Right cardiac atrium (tissue), 5 donors: ENCODE measurements at regions not wholly inside any gene's neighbourhood (a gene's known extent, or its start where the extent isn't known, plus 50 kb on each side); places are given as distances from the start of the nearest gene placed in this dataset.
A peak's percentile ranks its signal among the peaks of the same experiment; 100 is the strongest.

Source experiments
- ATAC-seq, 2 donors: fragments of 200-7000 bp; cut with Tn5 transposase; one replicate each; pipeline versions ENCODE4 v1.8.0 to v1.9.1; 2020; ENCODE audit warnings: moderate library complexity in 2 of 2, mild to moderate bottlenecking in 1 of 2
- DNase-seq, 3 donors: peaks; one replicate each; pipeline ENCODE4 v3.0.0-alpha.2; 2020
- H3K27ac ChIP-seq: one replicate; pipeline ENCODE4 v1.5.1; 2013; ENCODE audit warnings: mild to moderate bottlenecking, low read length, control low read depth, moderate library complexity
- H3K27me3 ChIP-seq: one replicate; pipeline ENCODE4 v1.6.1; 2013; ENCODE audit not compliant: control insufficient read depth, insufficient read depth
- H3K4me1 ChIP-seq: one replicate; pipeline ENCODE4 v1.6.1; 2013; ENCODE audit warnings: low read length; ENCODE audit not compliant: control insufficient read depth, insufficient read depth
- H3K4me3 ChIP-seq: one replicate; pipeline ENCODE4 v1.5.1; 2013; ENCODE audit warnings: low read length, control low read depth
- H3K9me3 ChIP-seq: one replicate; pipeline ENCODE4 v1.6.1; 2013; ENCODE audit warnings: low read length; ENCODE audit not compliant: control insufficient read depth
- WGBS: extraction: QIAGEN DNeasy Blood & Tissue Kit; methylation state at CpG from one replicate; pipeline ENCODE4 v1.1.7; 2013; 5-methylcytosine and 5-hydroxymethylcytosine counted together
- intact Hi-C, 4 donors: fragments of 100-400 bp; cut with DNase I; formaldehyde crosslinking; loops; one replicate each; pipeline versions ENCODE4 v1.11.0 to v1.14.0; 2022 to 2023
- donor health status: healthy with polysubstance abuse.
- donor health status: DM: no; HTN: yes; CAD: no.
- donor health status: DM: no; HTN: no; CAD: no.
- donor health status: DM: no; HTN: yes; CAD: no; lungs with severe emphysema.
- donor health status: DM: yes; HTN: yes; CAD: no.

DNA sequence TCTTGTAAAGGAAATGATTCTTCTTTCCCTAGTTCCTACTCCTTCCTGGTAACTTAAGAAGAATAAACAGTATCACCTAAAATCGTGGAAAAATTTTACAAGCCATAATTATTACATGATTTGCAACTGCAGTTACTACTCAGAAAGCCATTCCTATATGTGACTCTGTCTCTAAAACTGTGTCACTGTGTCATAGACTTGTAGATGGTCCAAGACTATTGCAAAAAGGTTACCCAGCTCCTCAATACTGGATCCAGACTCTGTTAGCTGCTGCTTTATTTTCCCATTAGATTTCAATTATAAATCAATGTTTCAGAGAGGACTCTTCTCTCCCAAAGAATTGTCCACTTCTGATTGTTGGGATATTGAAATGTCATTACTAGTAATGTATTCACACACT is 142.1 kb upstream of the STMND1 start:
- WGBS = 64% methylated on average over 1 of the region's 1 CpG
- Histone ChIP-seq H3K9me3 (no peaks in the 10 kb centered on the region), H3K4me3 (no peak overlapping the region), H3K27me3 (no peaks in the 10 kb centered on the region), H3K4me1 (no peaks in the 10 kb centered on the region), H3K27ac (no peak overlapping the region)
- ATAC-seq = no peak
- intact Hi-C loops = loop anchor here in 3 of 4 donors (5.0 to 10.0 kb wide), 4 partner anchors 185 to 445 kb away; no protein-coding TSS in a partner anchor
- DNase-seq = no peak

DNA sequence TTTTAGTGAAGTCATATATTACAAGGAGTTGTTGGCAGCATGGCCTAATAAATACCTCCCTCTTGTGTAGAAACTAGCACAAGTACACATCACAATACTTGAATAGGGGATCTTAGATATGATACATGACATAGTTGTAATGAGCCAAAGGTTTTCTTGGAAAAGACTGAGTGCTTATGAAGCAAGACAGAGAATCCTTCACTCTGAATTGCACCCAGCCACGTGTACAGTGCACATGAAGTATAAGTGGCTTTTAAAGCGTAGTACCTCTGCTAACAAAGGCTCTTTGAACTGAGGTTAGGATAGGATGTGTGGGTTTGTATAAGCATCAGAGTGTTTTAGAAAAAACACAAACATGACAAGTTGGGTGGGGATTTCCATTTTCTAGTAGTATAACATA is 145.5 kb upstream of the STMND1 start:
- H3K27me3 ChIP-seq = no peaks in the 10 kb centered on the region
- intact Hi-C loops = no loop called here
- H3K4me1 ChIP-seq = no peaks in the 10 kb centered on the region
- WGBS = 66% methylated on average over 2 of the region's 2 CpGs
- no peak overlapping the region for H3K4me3 ChIP-seq
- DNase-seq = no peak
- no peak for ATAC-seq
- no peak overlapping the region for H3K27ac ChIP-seq
- no peaks in the 10 kb centered on the region for H3K9me3 ChIP-seq

DNA sequence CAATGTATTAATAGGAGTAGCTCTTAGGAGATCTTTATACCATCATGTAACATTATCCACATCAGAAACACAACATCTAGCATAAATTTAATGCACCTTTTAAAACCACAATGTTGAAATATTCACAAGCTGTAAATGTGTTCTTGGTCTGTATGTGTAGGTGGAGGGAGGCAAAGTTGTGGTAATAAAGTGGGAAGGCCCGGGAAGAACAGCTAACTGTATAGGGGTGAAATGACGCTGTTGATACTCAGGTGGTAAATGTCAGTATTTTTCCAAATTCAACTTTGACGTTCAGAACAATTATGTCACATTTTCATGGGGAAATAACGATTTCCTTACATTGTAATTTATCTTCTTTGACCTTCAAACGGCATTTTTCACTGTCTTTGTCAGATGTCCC is 146.0 kb upstream of the STMND1 start:
- 58% methylated on average over 5 of the region's 5 CpGs for WGBS
- no peaks in the 10 kb centered on the region for H3K4me1 ChIP-seq
- no peak for DNase-seq
- H3K27me3 ChIP-seq = no peaks in the 10 kb centered on the region
- no peak overlapping the region for H3K4me3 ChIP-seq
- intact Hi-C loops = no loop called here
- ATAC-seq = no peak
- no peaks in the 10 kb centered on the region for H3K9me3 ChIP-seq
- H3K27ac ChIP-seq = no peak overlapping the region

DNA sequence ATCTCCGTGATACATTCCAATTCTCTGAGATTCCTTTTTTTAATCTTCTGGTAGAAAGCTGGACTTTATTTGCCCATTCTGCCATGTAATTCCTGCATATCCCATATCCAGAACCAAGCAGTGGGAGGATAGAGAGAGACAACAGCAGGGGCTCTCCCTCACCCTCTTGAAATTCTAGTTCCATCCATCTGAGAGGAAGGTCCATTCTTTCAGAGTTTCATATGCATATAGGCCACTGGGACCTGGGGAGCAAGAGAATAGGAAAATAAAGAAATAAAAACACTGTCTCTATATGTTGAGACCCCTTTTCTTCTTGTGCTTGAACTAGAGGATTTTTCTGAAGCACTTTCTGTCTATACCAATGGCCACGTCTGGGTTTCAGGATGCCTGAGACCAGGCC is 147.9 kb upstream of the STMND1 start:
- DNase-seq (no peak), ATAC-seq (no peak)
- H3K27ac ChIP-seq = no peak overlapping the region
- 91% methylated on average over 2 of the region's 2 CpGs for WGBS
- no peaks in the 10 kb centered on the region for H3K9me3 ChIP-seq
- no peaks in the 10 kb centered on the region for H3K4me1 ChIP-seq
- no peaks in the 10 kb centered on the region for H3K27me3 ChIP-seq
- H3K4me3 ChIP-seq = no peak overlapping the region
- intact Hi-C loops = no loop called here

DNA sequence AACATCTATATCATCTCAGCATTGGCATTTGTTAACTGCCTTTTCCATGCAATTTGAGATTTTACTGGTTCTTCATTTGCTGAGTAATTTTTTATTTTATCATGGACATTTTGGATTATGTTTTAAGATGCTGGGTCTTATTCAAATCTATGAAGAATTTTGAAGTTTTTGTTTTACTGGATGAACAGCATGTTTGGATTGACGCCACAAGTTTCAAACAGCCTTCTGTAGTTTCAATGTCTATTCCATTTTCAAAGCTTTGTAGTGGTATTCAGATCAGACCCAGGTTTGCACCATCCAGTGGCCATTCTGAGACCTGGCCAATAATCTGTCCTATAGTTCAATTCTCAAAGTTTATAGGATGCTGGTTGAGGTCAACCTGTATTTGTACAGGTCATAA is 148.4 kb upstream of the STMND1 start:
- ATAC-seq (no peak), DNase-seq (no peak)
- Histone ChIP-seq H3K27me3 (no peaks in the 10 kb centered on the region), H3K4me3 (no peak overlapping the region), H3K4me1 (no peaks in the 10 kb centered on the region), H3K9me3 (no peaks in the 10 kb centered on the region), H3K27ac (no peak overlapping the region)
- intact Hi-C loops = no loop called here
- 95% methylated on average over 1 of the region's 1 CpG for WGBS

DNA sequence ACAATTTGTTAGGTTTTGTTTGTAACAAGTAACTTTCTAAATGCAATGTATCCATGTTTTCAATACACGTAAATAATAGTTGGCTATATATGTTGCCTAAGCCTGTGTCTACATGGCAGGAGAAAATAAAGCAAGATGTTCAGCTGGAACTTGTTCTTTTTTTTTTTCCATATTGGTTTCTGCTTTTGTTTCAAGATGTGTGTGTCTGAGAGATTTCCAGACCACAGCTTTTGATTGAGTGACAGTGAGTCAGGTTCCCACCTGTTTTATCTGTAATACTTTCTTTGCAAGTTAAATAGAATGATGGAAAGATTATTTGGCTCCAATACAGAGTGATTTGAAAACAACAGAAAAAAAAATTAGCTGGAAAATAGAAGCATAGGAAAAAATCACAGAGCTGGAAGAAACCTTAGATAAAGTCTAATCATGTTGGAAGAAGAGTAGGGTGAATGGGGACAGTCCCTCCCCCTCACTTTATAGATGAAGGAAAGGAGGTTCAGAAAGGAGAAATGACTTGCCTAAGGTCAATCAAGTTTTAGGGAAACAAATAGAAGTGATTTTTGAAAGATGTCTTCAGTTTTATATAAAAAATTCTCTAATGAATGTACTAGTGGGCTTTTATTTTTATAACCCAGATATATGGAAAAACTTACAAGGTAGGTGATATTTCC is 150.9 kb upstream of the STMND1 start:
- Histone ChIP-seq H3K9me3 (no peaks in the 10 kb centered on the region), H3K27me3 (no peaks in the 10 kb centered on the region), H3K27ac (no peak overlapping the region), H3K4me3 (no peak overlapping the region), H3K4me1 (no peaks in the 10 kb centered on the region)
- DNase-seq (no peak), ATAC-seq (no peak)
- intact Hi-C loops = no loop called here
- WGBS = 94% methylated on average over 1 of the region's 1 CpG

DNA sequence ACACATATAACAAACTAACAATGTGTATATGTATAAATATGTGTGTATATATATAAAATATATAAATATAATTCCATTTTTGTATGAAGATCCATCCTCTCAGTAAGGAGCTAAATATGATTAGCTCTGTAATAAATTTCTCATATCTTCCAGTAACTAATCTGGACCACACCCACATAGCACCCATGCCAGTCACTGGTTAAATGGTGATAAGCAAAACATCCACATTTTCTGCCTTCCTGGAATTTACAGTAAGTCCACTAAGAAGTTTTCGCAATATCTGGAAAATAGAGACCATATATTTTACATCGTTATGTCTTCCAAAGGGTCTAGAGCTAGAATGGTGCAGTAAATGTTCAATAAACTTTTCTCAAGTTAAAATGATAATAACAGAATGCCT is 151.5 kb upstream of the STMND1 start:
- H3K27me3 ChIP-seq = no peaks in the 10 kb centered on the region
- no peak for ATAC-seq
- H3K4me1 ChIP-seq = no peaks in the 10 kb centered on the region
- no peak overlapping the region for H3K4me3 ChIP-seq
- no peak overlapping the region for H3K27ac ChIP-seq
- DNase-seq = no peak
- WGBS = 95% methylated on average over 2 of the region's 2 CpGs
- H3K9me3 ChIP-seq = no peaks in the 10 kb centered on the region
- intact Hi-C loops = no loop called here

DNA sequence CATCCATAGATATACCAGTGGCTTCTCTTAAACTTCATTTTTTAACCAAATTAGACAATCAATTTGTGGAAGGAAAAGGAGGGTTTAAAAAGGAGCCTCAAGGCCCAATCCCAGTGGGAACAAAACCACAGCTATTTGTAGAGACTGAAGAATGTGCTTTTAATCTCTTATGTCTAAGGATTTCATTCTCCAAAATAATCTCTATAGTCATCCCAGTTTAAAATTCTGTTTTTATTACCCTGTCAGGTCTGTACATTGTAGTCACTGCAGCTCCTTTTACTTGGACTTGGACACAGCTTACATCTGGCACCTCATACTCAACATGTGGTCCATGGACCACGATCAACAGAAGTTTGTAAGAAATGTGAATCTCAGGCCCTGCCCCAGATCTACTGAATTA is 152.1 kb upstream of the STMND1 start:
- 65% methylated on average over 1 of the region's 1 CpG for WGBS
- Histone ChIP-seq H3K4me1 (no peaks in the 10 kb centered on the region), H3K27me3 (no peaks in the 10 kb centered on the region), H3K9me3 (no peaks in the 10 kb centered on the region), H3K27ac (no peak overlapping the region), H3K4me3 (no peak overlapping the region)
- DNase-seq (no peak), ATAC-seq (no peak)
- intact Hi-C loops = no loop called here

DNA sequence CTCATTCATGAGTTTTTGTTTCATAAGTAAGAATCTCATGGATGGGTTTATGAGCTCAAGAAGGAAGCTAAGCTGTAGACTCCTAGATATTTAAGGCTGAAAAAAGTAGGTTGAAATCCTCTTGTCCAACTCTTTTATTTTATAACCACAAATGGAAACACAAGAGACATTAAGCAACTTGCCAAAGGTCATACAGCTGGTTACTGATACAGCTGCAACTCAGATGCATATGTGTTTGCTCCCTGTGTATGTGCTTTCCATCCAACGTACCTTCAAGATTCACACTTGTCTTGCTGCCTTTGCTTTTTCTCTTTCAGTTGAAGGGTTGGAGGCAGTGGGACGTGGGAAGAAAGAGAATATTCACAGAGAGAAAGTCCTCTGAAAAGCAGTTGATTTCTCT is 153.5 kb upstream of the STMND1 start:
- Histone ChIP-seq H3K9me3 (no peaks in the 10 kb centered on the region), H3K4me1 (no peaks in the 10 kb centered on the region), H3K4me3 (no peak overlapping the region), H3K27me3 (no peaks in the 10 kb centered on the region), H3K27ac (no peak overlapping the region)
- WGBS = 74% methylated on average over 2 of the region's 2 CpGs
- DNase-seq (no peak), ATAC-seq (no peak)
- intact Hi-C loops = no loop called here

DNA sequence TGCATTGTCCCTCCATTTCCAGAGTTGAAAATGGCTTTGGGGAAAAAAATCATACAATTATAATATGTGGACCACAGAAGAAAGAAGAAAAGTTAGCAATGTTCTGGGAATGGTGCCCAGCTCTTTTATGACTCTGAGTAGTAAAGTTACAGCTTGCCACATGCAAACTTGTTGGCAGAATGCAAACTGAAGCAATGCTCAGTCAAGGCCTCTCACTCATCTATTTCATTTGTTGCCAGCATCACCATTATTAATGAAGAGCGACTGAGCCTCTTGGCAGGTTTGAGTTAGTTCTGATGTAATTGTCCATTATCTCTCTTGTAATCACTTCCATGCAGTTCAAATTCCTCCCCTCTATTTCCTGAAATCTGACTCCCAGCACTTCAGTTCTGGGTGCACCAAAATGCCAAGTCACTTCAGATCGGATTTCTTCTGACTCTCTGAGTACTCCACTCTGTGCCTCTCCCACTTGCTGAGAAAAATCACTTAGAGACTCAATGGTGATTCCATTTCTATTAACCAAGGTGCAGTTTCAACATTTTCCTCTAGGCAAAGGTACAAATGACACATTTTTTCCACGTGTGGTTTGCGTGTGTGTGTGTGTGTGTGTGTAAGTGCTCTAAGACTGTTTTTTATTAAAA is 154.4 kb upstream of the STMND1 start:
- peak in 1 of 3 donors; percentile 14 for DNase-seq
- 14% methylated on average over 4 of the region's 4 CpGs for WGBS
- Histone ChIP-seq H3K27ac (no peak overlapping the region), H3K27me3 (no peaks in the 10 kb centered on the region), H3K4me3 (no peak overlapping the region), H3K4me1 (no peaks in the 10 kb centered on the region), H3K9me3 (no peaks in the 10 kb centered on the region)
- intact Hi-C loops = no loop called here
- ATAC-seq = peak; percentile 90 to 94

DNA sequence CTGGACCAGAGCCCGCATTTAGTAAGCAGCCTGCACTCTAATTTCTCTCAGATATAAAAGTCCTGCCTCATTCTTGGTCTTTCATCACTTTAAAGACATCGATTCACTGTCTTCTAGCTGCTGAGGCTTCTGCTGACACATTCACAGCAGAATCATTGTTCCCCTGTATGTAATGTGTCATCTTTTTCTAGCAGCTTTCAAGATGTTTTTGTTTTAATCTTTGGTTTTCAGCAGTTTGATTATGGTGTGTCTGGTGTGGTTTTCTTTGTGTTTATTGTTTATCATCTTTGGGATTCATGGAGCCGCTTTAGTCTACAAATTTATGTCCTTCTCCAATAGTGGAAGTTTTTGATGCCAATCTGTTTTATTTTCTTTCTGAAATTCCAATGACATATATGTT is 157.3 kb upstream of the STMND1 start:
- ATAC-seq (no peak), DNase-seq (no peak)
- Histone ChIP-seq H3K4me1 (no peaks in the 10 kb centered on the region), H3K9me3 (no peaks in the 10 kb centered on the region), H3K4me3 (no peak overlapping the region), H3K27me3 (no peaks in the 10 kb centered on the region), H3K27ac (no peak overlapping the region)
- intact Hi-C loops = no loop called here
- WGBS = 79% methylated on average over 3 of the region's 3 CpGs

DNA sequence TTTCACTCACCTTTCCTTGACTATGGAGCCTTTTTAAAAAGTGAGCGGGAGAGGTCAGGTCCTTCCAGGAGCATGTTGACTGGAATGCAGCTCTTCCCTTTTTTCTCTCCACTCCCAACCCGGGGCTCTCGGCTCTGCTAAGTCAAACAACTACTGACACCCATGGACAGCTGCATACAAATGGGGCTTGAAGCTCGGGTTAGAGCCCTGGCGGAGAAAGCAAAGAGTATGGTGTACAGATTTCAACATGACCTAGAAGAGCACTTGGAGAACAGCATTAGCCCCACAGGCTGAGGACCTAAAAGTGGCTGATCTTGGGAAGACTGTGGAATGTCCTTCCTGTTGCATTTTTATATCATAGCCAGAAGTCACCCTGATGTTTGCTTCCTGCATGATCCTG is 162.0 kb upstream of the STMND1 start:
- Histone ChIP-seq H3K4me3 (no peak overlapping the region), H3K4me1 (no peaks in the 10 kb centered on the region), H3K9me3 (no peaks in the 10 kb centered on the region), H3K27ac (no peak overlapping the region), H3K27me3 (no peaks in the 10 kb centered on the region)
- DNase-seq (no peak), ATAC-seq (no peak)
- 76% methylated on average over 5 of the region's 5 CpGs for WGBS
- intact Hi-C loops = no loop called here
